ENCODE measurements at regions not wholly inside any gene's neighbourhood (a gene's known extent, or its start where the extent isn't known, plus 50 kb on each side); places are given as distances from the start of the nearest gene placed in this dataset.

DNA sequence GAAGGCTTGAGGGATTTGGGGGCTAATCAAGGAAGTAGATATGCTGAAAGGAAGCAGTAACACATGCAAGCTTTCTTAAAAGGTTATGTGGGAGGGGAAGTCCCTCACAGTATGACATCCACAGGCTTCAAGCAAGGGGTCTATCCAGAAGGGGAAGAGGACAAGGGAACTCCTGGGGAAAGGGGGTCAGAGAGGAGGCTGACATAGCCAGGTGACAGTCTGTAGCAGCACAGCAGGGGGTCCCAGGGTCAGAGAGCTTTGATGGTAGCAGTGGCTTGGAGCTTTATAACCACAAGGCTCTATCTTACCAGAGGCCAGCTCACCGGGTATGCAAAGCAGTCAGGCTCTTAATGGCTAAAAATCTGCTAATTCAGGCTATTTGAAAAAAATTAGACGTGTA lies 150.6 kb upstream of the NSMCE3 start (continued):
- TF ChIP-seq, protein P1, sequence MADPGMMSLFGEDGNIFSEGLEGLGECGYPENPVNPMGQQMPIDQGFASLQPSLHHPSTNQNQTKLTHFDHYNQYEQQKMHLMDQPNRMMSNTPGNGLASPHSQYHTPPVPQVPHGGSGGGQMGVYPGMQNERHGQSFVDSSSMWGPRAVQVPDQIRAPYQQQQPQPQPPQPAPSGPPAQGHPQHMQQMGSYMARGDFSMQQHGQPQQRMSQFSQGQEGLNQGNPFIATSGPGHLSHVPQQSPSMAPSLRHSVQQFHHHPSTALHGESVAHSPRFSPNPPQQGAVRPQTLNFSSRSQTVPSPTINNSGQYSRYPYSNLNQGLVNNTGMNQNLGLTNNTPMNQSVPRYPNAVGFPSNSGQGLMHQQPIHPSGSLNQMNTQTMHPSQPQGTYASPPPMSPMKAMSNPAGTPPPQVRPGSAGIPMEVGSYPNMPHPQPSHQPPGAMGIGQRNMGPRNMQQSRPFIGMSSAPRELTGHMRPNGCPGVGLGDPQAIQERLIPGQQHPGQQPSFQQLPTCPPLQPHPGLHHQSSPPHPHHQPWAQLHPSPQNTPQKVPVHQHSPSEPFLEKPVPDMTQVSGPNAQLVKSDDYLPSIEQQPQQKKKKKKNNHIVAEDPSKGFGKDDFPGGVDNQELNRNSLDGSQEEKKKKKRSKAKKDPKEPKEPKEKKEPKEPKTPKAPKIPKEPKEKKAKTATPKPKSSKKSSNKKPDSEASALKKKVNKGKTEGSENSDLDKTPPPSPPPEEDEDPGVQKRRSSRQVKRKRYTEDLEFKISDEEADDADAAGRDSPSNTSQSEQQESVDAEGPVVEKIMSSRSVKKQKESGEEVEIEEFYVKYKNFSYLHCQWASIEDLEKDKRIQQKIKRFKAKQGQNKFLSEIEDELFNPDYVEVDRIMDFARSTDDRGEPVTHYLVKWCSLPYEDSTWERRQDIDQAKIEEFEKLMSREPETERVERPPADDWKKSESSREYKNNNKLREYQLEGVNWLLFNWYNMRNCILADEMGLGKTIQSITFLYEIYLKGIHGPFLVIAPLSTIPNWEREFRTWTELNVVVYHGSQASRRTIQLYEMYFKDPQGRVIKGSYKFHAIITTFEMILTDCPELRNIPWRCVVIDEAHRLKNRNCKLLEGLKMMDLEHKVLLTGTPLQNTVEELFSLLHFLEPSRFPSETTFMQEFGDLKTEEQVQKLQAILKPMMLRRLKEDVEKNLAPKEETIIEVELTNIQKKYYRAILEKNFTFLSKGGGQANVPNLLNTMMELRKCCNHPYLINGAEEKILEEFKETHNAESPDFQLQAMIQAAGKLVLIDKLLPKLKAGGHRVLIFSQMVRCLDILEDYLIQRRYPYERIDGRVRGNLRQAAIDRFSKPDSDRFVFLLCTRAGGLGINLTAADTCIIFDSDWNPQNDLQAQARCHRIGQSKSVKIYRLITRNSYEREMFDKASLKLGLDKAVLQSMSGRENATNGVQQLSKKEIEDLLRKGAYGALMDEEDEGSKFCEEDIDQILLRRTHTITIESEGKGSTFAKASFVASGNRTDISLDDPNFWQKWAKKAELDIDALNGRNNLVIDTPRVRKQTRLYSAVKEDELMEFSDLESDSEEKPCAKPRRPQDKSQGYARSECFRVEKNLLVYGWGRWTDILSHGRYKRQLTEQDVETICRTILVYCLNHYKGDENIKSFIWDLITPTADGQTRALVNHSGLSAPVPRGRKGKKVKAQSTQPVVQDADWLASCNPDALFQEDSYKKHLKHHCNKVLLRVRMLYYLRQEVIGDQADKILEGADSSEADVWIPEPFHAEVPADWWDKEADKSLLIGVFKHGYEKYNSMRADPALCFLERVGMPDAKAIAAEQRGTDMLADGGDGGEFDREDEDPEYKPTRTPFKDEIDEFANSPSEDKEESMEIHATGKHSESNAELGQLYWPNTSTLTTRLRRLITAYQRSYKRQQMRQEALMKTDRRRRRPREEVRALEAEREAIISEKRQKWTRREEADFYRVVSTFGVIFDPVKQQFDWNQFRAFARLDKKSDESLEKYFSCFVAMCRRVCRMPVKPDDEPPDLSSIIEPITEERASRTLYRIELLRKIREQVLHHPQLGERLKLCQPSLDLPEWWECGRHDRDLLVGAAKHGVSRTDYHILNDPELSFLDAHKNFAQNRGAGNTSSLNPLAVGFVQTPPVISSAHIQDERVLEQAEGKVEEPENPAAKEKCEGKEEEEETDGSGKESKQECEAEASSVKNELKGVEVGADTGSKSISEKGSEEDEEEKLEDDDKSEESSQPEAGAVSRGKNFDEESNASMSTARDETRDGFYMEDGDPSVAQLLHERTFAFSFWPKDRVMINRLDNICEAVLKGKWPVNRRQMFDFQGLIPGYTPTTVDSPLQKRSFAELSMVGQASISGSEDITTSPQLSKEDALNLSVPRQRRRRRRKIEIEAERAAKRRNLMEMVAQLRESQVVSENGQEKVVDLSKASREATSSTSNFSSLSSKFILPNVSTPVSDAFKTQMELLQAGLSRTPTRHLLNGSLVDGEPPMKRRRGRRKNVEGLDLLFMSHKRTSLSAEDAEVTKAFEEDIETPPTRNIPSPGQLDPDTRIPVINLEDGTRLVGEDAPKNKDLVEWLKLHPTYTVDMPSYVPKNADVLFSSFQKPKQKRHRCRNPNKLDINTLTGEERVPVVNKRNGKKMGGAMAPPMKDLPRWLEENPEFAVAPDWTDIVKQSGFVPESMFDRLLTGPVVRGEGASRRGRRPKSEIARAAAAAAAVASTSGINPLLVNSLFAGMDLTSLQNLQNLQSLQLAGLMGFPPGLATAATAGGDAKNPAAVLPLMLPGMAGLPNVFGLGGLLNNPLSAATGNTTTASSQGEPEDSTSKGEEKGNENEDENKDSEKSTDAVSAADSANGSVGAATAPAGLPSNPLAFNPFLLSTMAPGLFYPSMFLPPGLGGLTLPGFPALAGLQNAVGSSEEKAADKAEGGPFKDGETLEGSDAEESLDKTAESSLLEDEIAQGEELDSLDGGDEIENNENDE (IDR thresholded peaks at IDR 0.05; ENCODE audit: insufficient replicate concordance, low read length), result no peak
- TF ChIP-seq YY1 (IDR thresholded peaks at IDR 0.05; ENCODE audit: low read depth, low read length) (no peak), CBX5 (IDR thresholded peaks at IDR 0.05; ENCODE audit: low read depth, low read length) (no peak), BCL11A (IDR thresholded peaks at IDR 0.05; ENCODE audit: low read depth in 2 of 2, low read length in 2 of 2) (no peak), TEAD4 (IDR thresholded peaks at IDR 0.05; ENCODE audit: low read depth, low read length) (no peak), CEBPB (IDR thresholded peaks at IDR 0.05; ENCODE audit: low read depth, low read length) (no peak), FOSL1 (IDR thresholded peaks at IDR 0.05; ENCODE audit: insufficient read depth, low read depth, low read length) (no peak), RXRA (IDR thresholded peaks at IDR 0.05; ENCODE audit: insufficient read depth, low read depth, low read length) (no peak), HDAC6 (IDR thresholded peaks at IDR 0.05; ENCODE audit: low read depth, low read length) (no peak), SP2 (IDR thresholded peaks at IDR 0.05; ENCODE audit: low read length) (no peak), CBX8 (IDR thresholded peaks at IDR 0.05; ENCODE audit: borderline replicate concordance, low read depth, low read length) (no peak), EZH2 (IDR thresholded peaks at IDR 0.05; ENCODE audit: low read depth, low read length, severe bottlenecking) (no peak)
- TF ChIP-seq, protein P2, sequence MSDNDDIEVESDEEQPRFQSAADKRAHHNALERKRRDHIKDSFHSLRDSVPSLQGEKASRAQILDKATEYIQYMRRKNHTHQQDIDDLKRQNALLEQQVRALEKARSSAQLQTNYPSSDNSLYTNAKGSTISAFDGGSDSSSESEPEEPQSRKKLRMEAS (IDR thresholded peaks at IDR 0.05), result no peak

Measured in H1 (cell line).